Heart left ventricle (tissue), 16 donors: ENCODE measurements at regions not wholly inside any gene's neighbourhood (a gene's known extent, or its start where the extent isn't known, plus 50 kb on each side); places are given as distances from the start of the nearest gene placed in this dataset.
A peak's percentile ranks its signal among the peaks of the same experiment; 100 is the strongest.

Experiments
- ATAC-seq, 4 donors: fragments of 200-7000 bp; cut with Tn5 transposase; one replicate each; pipeline ENCODE4 v1.9.1; 2020 to 2022; ENCODE audit warnings: moderate library complexity in 4 of 4, mild to moderate bottlenecking in 3 of 4, moderate number of reproducible peaks in 1 of 4
- DNase-seq, 5 donors: peaks; one replicate each; pipeline ENCODE4 v3.0.0-alpha.2; 2020
- H3K27ac ChIP-seq, 12 donors: fragments of 200-600 bp; sonication (generic) in 4 of 12; one replicate each; pipeline versions ENCODE4 v1.5.0 to v1.8.0; 2016 to 2022; ENCODE audit warnings: mild to moderate bottlenecking in 2 of 12
- H3K27me3 ChIP-seq, 9 donors: fragments of 200-600 bp; sonication (generic) in 2 of 9; one replicate each; pipeline versions ENCODE4 v1.5.1 to v1.8.0; 2016 to 2022; ENCODE audit warnings: mild to moderate bottlenecking in 3 of 9
- H3K36me3 ChIP-seq, 9 donors: fragments of 200-600 bp; sonication (generic) in 2 of 9; one replicate each; pipeline versions ENCODE4 v1.5.0 to v1.8.0; 2018 to 2022; ENCODE audit warnings: mild to moderate bottlenecking in 2 of 9
- H3K4me1 ChIP-seq, 12 donors: fragments of 200-600 bp; sonication (generic) in 4 of 12; one replicate each; pipeline versions ENCODE4 v1.5.0 to v1.8.0; 2016 to 2022; ENCODE audit warnings: mild to moderate bottlenecking in 3 of 12
- H3K4me3 ChIP-seq, 12 donors: fragments of 200-600 bp; sonication (generic) in 4 of 12; one replicate each; pipeline versions ENCODE4 v1.5.0 to v1.8.0; 2017 to 2022; ENCODE audit warnings: mild to moderate bottlenecking in 9 of 12, moderate library complexity in 4 of 12
- H3K9me3 ChIP-seq, 12 donors: fragments of 200-600 bp; sonication (generic) in 4 of 12; one replicate each; pipeline versions ENCODE4 v1.5.0 to v1.8.0; 2016 to 2022; ENCODE audit warnings: mild to moderate bottlenecking in 1 of 12
- POLR2A ChIP-seq, 2 donors: fragments of 450-650 bp; IDR thresholded peaks; one replicate each; pipeline ENCODE4 v1.6.1; 2017; ENCODE audit warnings: antibody characterized with exemption in 2 of 2, mild to moderate bottlenecking in 2 of 2, moderate library complexity in 2 of 2
- WGBS, 4 donors: extraction: QIAGEN DNeasy Blood & Tissue Kit in 2 of 4; methylation state at CpG; one replicate each; pipeline versions ENCODE4 v1.1.5 to v1.1.7; 2013 to 2018; 5-methylcytosine and 5-hydroxymethylcytosine counted together
- intact Hi-C, 10 donors: fragments of 100-400 bp; cut with DNase I; formaldehyde crosslinking; loops; one replicate each; pipeline versions ENCODE4 v1.11.1 to v1.14.2; 2022
- TF ChIP-seq, protein P1 (sequence below), 12 donors: fragments of 200-600 bp; sonication (generic) in 4 of 12; IDR thresholded peaks; one replicate each; pipeline versions ENCODE4 v1.5.0 to v1.8.0; 2018 to 2022; ENCODE audit warnings: antibody characterized with exemption in 12 of 12, mild to moderate bottlenecking in 5 of 12
- donor health status: ischemic (EF 13 %, LVEDD 7.1; RV severe dilation, severe dysfunction).
- donor health status: healthy with polysubstance abuse.
- donor health status: DM: no; HTN: yes; CAD: no.
- donor health status: DM: no; HTN: no; CAD: no.
- donor health status: ischemic (EF 25% LVEDD 6.9; RV normal size, moderate dysfunction).
- donor health status: ischemic (EF 25% LVEDD 5.7; RV mildly dilated, moderate dysfunction).
- donor health status: healthy.
- donor health status: DM: yes; HTN: yes; CAD: no.
- donor health status: ischemic (EF 35%, LVEDD 5.7; RV mildly dilated, moderate dysfunction).
- donor health status: nonischemic (EF 11% LVEDD 7.7; RV severe dilation, severe dysfunction).
- donor health status: DM: yes; HTN: yes; CAD: no.
- donor health status: PGD.
- donor health status: ischemic (EF 29% LVEDD 5.4; RV normal size, mild dysfunction).
- donor health status: nonischemic (EF 23%, LVEDD 6.1; RV moderate dilation, normal function).

- TF ChIP-seq, protein P1, sequence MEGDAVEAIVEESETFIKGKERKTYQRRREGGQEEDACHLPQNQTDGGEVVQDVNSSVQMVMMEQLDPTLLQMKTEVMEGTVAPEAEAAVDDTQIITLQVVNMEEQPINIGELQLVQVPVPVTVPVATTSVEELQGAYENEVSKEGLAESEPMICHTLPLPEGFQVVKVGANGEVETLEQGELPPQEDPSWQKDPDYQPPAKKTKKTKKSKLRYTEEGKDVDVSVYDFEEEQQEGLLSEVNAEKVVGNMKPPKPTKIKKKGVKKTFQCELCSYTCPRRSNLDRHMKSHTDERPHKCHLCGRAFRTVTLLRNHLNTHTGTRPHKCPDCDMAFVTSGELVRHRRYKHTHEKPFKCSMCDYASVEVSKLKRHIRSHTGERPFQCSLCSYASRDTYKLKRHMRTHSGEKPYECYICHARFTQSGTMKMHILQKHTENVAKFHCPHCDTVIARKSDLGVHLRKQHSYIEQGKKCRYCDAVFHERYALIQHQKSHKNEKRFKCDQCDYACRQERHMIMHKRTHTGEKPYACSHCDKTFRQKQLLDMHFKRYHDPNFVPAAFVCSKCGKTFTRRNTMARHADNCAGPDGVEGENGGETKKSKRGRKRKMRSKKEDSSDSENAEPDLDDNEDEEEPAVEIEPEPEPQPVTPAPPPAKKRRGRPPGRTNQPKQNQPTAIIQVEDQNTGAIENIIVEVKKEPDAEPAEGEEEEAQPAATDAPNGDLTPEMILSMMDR (IDR thresholded peaks at IDR 0.05): no peak
- no peak for TF ChIP-seq POLR2A (IDR thresholded peaks at IDR 0.05)
- no peak overlapping the region for H3K4me3 ChIP-seq
- H3K27ac ChIP-seq: peak overlapping the region in 7 of 12 donors; percentile 15 to 60 (median 32)
- H3K27me3 ChIP-seq: no peaks in the 10 kb centered on the region
- intact Hi-C loops: no loop called here
- ATAC-seq (peak; percentile 64 to 93 (median 77)), DNase-seq (no peak)
- WGBS, 4 donors: 10 to 21% (median 15%) methylated on average over 1 of the region's 1 CpG
- no peaks in the 10 kb centered on the region for H3K36me3 ChIP-seq
- no peaks in the 10 kb centered on the region for H3K9me3 ChIP-seq
- H3K4me1 ChIP-seq: peaks cover 0 to 7% (median 0%) of the 10 kb centered on the region in 12 donors
These were observed 593.9 kb upstream of the ZNF804A start for GRCh38 chr2:184004289-184004947.

- Histone ChIP-seq H3K27me3 (no peaks in the 10 kb centered on the region), H3K9me3 (no peaks in the 10 kb centered on the region), H3K4me3 (no peak overlapping the region), H3K4me1 (peaks cover 0 to 7% (median 0%) of the 10 kb centered on the region in 12 donors), H3K27ac (peak overlapping the region in 5 of 12 donors; percentile 15 to 60 (median 17)), H3K36me3 (no peaks in the 10 kb centered on the region)
- intact Hi-C loops: no loop called here
- ATAC-seq (peak in 1 of 4 donors; percentile 34), DNase-seq (no peak)
- no peak for TF ChIP-seq POLR2A (IDR thresholded peaks at IDR 0.05)
- TF ChIP-seq, protein P1 (IDR thresholded peaks at IDR 0.05): no peak
- 78 to 81% (median 79%) methylated on average over 2 of the region's 2 CpGs for WGBS, 4 donors
These were observed 593.2 kb upstream of the ZNF804A start for GRCh38 chr2:184004948-184005672.

DNA sequence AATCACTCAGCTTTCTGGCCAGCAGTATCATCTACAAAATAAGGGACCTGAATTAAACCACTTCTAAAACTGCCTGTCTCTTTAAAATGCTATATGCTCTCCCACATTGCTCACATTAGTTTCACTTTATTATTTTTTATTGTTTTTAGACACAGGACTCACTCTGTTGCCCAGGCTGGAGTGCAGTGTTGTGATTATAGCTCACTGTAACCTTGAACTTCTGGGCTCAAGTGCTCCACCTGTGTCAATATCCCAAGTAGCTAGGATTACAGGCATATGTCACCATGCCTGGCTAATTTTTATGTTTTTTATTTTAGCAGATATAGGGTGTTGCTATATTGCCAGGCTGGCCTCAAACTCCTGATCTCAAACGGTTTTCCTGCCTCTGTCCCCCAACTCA lies 591.3 kb upstream of the ZNF804A start:
- TF ChIP-seq, protein P1 (IDR thresholded peaks at IDR 0.05): no peak
- no peak for TF ChIP-seq POLR2A (IDR thresholded peaks at IDR 0.05)

GRCh38 chr2:184026961-184027360 lies 571.4 kb upstream of the ZNF804A start:
- ATAC-seq (no peak), DNase-seq (no peak)
- H3K27me3 ChIP-seq: no peaks in the 10 kb centered on the region
- TF ChIP-seq, protein P1 (IDR thresholded peaks at IDR 0.05): no peak
- TF ChIP-seq POLR2A (IDR thresholded peaks at IDR 0.05): no peak
- H3K4me3 ChIP-seq: no peak overlapping the region
- H3K36me3 ChIP-seq: no peaks in the 10 kb centered on the region
- peaks cover 0 to 4% (median 0%) of the 10 kb centered on the region in 12 donors for H3K9me3 ChIP-seq
- intact Hi-C loops: no loop called here
- H3K4me1 ChIP-seq: no peaks in the 10 kb centered on the region
- H3K27ac ChIP-seq: no peak overlapping the region
- 77 to 88% (median 82%) methylated on average over 1 of the region's 1 CpG for WGBS, 4 donors

More for the DNA sequence above, 591.3 kb upstream of the ZNF804A start:
- intact Hi-C loops: no loop called here
- 37 to 71% (median 54%) methylated on average over 1 of the region's 1 CpG for WGBS, 4 donors
- peaks cover 0 to 7% (median 0%) of the 10 kb centered on the region in 12 donors for H3K4me1 ChIP-seq
- H3K36me3 ChIP-seq: no peaks in the 10 kb centered on the region
- DNase-seq (no peak), ATAC-seq (no peak)
- H3K27me3 ChIP-seq: no peaks in the 10 kb centered on the region
- H3K27ac ChIP-seq: no peak overlapping the region
- H3K9me3 ChIP-seq: no peaks in the 10 kb centered on the region
- no peak overlapping the region for H3K4me3 ChIP-seq
